ENCODE measurements at regions not wholly inside any gene's neighbourhood (a gene's known extent, or its start where the extent isn't known, plus 50 kb on each side); places are given as distances from the start of the nearest gene placed in this dataset.

DNA sequence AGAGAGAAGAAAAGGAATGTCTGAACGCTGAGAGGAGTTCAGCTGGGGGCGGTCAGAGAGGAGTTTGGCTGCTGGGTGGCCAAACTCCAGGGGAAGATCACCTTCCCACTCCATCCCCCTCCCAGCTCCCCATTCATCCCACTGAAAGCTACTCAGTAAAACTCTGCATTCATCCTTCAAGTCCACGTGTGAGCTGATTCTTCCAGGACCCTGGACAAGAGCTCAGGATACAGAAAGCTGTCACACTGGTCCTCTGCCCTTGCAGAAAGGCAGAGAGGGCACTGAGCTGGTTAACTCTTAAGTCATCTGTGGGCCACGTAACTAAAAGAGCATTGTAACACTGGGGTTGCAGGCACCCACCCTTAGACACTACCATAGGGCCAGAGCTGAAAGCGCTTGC lies 132.1 kb upstream of the ARL4C start:
- TF ChIP-seq, protein P1, sequence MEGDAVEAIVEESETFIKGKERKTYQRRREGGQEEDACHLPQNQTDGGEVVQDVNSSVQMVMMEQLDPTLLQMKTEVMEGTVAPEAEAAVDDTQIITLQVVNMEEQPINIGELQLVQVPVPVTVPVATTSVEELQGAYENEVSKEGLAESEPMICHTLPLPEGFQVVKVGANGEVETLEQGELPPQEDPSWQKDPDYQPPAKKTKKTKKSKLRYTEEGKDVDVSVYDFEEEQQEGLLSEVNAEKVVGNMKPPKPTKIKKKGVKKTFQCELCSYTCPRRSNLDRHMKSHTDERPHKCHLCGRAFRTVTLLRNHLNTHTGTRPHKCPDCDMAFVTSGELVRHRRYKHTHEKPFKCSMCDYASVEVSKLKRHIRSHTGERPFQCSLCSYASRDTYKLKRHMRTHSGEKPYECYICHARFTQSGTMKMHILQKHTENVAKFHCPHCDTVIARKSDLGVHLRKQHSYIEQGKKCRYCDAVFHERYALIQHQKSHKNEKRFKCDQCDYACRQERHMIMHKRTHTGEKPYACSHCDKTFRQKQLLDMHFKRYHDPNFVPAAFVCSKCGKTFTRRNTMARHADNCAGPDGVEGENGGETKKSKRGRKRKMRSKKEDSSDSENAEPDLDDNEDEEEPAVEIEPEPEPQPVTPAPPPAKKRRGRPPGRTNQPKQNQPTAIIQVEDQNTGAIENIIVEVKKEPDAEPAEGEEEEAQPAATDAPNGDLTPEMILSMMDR (IDR thresholded peaks at IDR 0.05) = no peak
- TF ChIP-seq, protein P2, sequence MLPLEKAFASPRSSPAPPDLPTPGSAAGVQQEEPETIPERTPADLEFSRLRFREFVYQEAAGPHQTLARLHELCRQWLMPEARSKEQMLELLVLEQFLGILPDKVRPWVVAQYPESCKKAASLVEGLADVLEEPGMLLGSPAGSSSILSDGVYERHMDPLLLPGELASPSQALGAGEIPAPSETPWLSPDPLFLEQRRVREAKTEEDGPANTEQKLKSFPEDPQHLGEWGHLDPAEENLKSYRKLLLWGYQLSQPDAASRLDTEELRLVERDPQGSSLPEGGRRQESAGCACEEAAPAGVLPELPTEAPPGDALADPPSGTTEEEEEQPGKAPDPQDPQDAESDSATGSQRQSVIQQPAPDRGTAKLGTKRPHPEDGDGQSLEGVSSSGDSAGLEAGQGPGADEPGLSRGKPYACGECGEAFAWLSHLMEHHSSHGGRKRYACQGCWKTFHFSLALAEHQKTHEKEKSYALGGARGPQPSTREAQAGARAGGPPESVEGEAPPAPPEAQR (CRISPR knock-in tag; IDR thresholded peaks at IDR 0.05) = no peak
- TF ChIP-seq, protein P3, sequence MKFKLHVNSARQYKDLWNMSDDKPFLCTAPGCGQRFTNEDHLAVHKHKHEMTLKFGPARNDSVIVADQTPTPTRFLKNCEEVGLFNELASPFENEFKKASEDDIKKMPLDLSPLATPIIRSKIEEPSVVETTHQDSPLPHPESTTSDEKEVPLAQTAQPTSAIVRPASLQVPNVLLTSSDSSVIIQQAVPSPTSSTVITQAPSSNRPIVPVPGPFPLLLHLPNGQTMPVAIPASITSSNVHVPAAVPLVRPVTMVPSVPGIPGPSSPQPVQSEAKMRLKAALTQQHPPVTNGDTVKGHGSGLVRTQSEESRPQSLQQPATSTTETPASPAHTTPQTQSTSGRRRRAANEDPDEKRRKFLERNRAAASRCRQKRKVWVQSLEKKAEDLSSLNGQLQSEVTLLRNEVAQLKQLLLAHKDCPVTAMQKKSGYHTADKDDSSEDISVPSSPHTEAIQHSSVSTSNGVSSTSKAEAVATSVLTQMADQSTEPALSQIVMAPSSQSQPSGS (CRISPR knock-in tag; IDR thresholded peaks at IDR 0.05; ENCODE audit: borderline replicate concordance, low read depth) = no peak
- TF ChIP-seq ZBTB21 (CRISPR knock-in tag; IDR thresholded peaks at IDR 0.05; ENCODE audit: borderline replicate concordance) = no peak
- ChIA-PET POLR2A (no interaction called here), CTCF (interaction anchor here (1.1 kb wide), 2 partner anchors 12 to 18 kb away, joined by 3 read pairs; no protein-coding TSS in a partner anchor)

DNA sequence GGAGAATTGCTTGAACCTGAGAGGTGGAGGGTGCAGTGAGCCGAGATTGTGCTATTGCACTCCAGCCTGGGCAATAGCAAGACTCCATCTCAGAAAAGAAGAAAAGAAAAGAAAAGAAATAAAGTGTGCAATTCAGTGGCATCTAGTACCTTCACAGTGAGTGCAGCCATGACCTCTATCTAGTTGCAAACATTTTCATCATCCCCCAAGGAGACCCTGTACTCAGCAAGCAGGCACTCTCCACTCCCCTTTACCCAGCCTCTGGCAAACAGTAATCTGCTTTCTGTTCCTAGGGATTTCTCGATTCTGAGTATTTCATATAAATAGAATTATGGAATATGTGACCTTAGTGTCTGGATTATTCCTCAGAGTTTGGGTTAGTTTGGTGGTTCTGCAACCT lies 130.4 kb upstream of the ARL4C start:
- no peak overlapping the region for H3K27ac Mint-ChIP-seq
- no peak overlapping the region for H3K4me3 Mint-ChIP-seq
- H3K4me1 Mint-ChIP-seq = peaks cover 50% of the 10 kb centered on the region
- peaks cover 4% of the 10 kb centered on the region; the same call in 1 of the 2 replicates for H3K9me3 Mint-ChIP-seq
- no peak for ATAC-seq
- DNase-seq (ENCODE audit: low spot score) = no peak
- no peaks in the 10 kb centered on the region for H3K36me3 Mint-ChIP-seq
- H3K27me3 Mint-ChIP-seq (ENCODE audit: low read depth) = no peaks in the 10 kb centered on the region; the same call in 1 of the 2 replicates
- no peak for TF ChIP-seq MXD4 (CRISPR knock-in tag; IDR thresholded peaks at IDR 0.05; ENCODE audit: borderline replicate concordance)
- no peak for TF ChIP-seq GRHL2 (CRISPR knock-in tag; IDR thresholded peaks at IDR 0.05; ENCODE audit: insufficient replicate concordance, severe bottlenecking)
- TF ChIP-seq ZNF232 (CRISPR knock-in tag; IDR thresholded peaks at IDR 0.05) = no peak
- TF ChIP-seq ZNF138 (CRISPR knock-in tag; conservative IDR thresholded peaks at IDR 0.05) = no peak
- TF ChIP-seq SP1 (CRISPR knock-in tag; conservative IDR thresholded peaks at IDR 0.05) = no peak
- TF ChIP-seq ZNF263 (CRISPR knock-in tag; IDR thresholded peaks at IDR 0.05; ENCODE audit: low read depth) = no peak
- TF ChIP-seq, protein P4, sequence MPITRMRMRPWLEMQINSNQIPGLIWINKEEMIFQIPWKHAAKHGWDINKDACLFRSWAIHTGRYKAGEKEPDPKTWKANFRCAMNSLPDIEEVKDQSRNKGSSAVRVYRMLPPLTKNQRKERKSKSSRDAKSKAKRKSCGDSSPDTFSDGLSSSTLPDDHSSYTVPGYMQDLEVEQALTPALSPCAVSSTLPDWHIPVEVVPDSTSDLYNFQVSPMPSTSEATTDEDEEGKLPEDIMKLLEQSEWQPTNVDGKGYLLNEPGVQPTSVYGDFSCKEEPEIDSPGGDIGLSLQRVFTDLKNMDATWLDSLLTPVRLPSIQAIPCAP (CRISPR knock-in tag; IDR thresholded peaks at IDR 0.05) = no peak
- TF ChIP-seq NFE2L1 (CRISPR knock-in tag; IDR thresholded peaks at IDR 0.05) = no peak
- TF ChIP-seq, protein P5, sequence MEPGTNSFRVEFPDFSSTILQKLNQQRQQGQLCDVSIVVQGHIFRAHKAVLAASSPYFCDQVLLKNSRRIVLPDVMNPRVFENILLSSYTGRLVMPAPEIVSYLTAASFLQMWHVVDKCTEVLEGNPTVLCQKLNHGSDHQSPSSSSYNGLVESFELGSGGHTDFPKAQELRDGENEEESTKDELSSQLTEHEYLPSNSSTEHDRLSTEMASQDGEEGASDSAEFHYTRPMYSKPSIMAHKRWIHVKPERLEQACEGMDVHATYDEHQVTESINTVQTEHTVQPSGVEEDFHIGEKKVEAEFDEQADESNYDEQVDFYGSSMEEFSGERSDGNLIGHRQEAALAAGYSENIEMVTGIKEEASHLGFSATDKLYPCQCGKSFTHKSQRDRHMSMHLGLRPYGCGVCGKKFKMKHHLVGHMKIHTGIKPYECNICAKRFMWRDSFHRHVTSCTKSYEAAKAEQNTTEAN (CRISPR knock-in tag; IDR thresholded peaks at IDR 0.05) = no peak
- no peak for TF ChIP-seq ZNF396 (CRISPR knock-in tag; IDR thresholded peaks at IDR 0.05; ENCODE audit: borderline replicate concordance)
- TF ChIP-seq, protein P6, sequence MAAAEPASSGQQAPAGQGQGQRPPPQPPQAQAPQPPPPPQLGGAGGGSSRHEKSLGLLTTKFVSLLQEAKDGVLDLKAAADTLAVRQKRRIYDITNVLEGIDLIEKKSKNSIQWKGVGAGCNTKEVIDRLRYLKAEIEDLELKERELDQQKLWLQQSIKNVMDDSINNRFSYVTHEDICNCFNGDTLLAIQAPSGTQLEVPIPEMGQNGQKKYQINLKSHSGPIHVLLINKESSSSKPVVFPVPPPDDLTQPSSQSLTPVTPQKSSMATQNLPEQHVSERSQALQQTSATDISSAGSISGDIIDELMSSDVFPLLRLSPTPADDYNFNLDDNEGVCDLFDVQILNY (CRISPR knock-in tag; IDR thresholded peaks at IDR 0.05) = no peak
- TF ChIP-seq TP53 (CRISPR knock-in tag; IDR thresholded peaks at IDR 0.05) = no peak
- no peak for TF ChIP-seq SMAD4 (CRISPR knock-in tag; IDR thresholded peaks at IDR 0.05)
- no peak for TF ChIP-seq ZNF423 (CRISPR knock-in tag; IDR thresholded peaks at IDR 0.05)
- TF ChIP-seq, protein P7, sequence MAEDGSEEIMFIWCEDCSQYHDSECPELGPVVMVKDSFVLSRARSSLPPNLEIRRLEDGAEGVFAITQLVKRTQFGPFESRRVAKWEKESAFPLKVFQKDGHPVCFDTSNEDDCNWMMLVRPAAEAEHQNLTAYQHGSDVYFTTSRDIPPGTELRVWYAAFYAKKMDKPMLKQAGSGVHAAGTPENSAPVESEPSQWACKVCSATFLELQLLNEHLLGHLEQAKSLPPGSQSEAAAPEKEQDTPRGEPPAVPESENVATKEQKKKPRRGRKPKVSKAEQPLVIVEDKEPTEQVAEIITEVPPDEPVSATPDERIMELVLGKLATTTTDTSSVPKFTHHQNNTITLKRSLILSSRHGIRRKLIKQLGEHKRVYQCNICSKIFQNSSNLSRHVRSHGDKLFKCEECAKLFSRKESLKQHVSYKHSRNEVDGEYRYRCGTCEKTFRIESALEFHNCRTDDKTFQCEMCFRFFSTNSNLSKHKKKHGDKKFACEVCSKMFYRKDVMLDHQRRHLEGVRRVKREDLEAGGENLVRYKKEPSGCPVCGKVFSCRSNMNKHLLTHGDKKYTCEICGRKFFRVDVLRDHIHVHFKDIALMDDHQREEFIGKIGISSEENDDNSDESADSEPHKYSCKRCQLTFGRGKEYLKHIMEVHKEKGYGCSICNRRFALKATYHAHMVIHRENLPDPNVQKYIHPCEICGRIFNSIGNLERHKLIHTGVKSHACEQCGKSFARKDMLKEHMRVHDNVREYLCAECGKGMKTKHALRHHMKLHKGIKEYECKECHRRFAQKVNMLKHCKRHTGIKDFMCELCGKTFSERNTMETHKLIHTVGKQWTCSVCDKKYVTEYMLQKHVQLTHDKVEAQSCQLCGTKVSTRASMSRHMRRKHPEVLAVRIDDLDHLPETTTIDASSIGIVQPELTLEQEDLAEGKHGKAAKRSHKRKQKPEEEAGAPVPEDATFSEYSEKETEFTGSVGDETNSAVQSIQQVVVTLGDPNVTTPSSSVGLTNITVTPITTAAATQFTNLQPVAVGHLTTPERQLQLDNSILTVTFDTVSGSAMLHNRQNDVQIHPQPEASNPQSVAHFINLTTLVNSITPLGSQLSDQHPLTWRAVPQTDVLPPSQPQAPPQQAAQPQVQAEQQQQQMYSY (CRISPR knock-in tag; IDR thresholded peaks at IDR 0.05) = no peak
- no peak for TF ChIP-seq OVOL2 (CRISPR knock-in tag; IDR thresholded peaks at IDR 0.05; ENCODE audit: borderline replicate concordance)
- CTCF ChIA-PET = no interaction called here
- POLR2A ChIA-PET = no interaction called here

More for the DNA sequence above, 132.1 kb upstream of the ARL4C start:
- Mint-ChIP-seq H3K4me1 (peaks cover 57% of the 10 kb centered on the region), H3K36me3 (no peaks in the 10 kb centered on the region), H3K4me3 (no peak overlapping the region), H3K9me3 (peaks cover 4% of the 10 kb centered on the region; the same call in 1 of the 2 replicates), H3K27me3 (ENCODE audit: low read depth) (no peaks in the 10 kb centered on the region; the same call in 1 of the 2 replicates), H3K27ac (no peak overlapping the region)
- ATAC-seq (no peak), DNase-seq (ENCODE audit: low spot score) (no peak)

Data from WTC11 (cell line).